HFF-Myc (cell line): ENCODE measurements at regions not wholly inside any gene's neighbourhood (a gene's known extent, or its start where the extent isn't known, plus 50 kb on each side); places are given as distances from the start of the nearest gene placed in this dataset.

Experiments used
- DNase-seq: peaks from one replicate; pipeline ENCODE4 v3.0.0-alpha.2; 2011; ENCODE audit warnings: low read depth; ENCODE audit errors: extremely low read depth
- H3K4me3 ChIP-seq: replicated peaks from 2 replicates; pipeline ENCODE4 v1.5.1; 2011; ENCODE audit warnings: low read depth, mild to moderate bottlenecking, control low read depth, low read length
- TF ChIP-seq, protein P1 (sequence below): IDR thresholded peaks from 2 replicates; pipeline ENCODE4 v1.5.1; 2012; ENCODE audit warnings: mild to moderate bottlenecking, low read depth, low read length, control low read depth; ENCODE audit errors: missing control alignments

DNA sequence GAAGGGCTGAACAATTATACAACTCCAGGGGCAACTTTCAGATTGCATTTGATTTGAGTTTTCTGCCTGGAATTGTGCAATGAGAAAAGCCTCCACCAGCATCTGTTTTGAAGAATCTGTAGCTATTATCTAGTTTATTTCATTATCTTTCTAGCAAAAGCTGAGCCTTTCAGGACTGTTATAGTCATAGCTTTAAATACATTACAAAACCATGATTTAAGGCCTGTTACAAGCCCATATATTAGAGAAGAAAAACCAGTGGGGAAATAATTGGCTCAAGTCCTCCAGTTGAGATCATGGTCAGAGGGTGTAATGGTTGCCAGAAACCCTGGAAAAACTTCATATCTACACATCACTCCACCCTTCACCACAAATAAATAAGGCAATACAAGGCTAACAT lies 676.2 kb downstream of the HDGFL1 start:
- no peak overlapping the region for H3K4me3 ChIP-seq
- TF ChIP-seq, protein P1, sequence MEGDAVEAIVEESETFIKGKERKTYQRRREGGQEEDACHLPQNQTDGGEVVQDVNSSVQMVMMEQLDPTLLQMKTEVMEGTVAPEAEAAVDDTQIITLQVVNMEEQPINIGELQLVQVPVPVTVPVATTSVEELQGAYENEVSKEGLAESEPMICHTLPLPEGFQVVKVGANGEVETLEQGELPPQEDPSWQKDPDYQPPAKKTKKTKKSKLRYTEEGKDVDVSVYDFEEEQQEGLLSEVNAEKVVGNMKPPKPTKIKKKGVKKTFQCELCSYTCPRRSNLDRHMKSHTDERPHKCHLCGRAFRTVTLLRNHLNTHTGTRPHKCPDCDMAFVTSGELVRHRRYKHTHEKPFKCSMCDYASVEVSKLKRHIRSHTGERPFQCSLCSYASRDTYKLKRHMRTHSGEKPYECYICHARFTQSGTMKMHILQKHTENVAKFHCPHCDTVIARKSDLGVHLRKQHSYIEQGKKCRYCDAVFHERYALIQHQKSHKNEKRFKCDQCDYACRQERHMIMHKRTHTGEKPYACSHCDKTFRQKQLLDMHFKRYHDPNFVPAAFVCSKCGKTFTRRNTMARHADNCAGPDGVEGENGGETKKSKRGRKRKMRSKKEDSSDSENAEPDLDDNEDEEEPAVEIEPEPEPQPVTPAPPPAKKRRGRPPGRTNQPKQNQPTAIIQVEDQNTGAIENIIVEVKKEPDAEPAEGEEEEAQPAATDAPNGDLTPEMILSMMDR, result no peak
- no peak for DNase-seq

DNA sequence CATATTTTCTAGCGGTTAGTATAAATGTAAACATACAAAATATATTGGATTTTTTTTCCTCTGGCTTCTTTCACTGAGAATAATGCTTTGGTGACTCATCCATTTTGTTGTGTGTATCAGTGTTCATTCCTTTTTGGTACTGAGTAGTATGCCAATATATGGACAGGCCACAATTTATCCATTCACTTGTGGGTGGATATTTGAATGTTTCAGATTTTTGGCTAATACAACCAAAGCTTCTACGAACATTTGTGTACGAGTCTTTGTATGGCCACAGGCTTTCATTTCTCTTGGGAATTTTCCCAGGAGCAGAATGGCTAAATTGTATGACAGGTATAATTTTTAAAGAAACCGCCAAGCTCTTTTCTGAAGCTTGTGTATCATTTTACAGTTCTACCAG lies 677.5 kb downstream of the HDGFL1 start:
- DNase-seq, result no peak
- TF ChIP-seq, protein P1, result no peak
- no peak overlapping the region for H3K4me3 ChIP-seq

DNA sequence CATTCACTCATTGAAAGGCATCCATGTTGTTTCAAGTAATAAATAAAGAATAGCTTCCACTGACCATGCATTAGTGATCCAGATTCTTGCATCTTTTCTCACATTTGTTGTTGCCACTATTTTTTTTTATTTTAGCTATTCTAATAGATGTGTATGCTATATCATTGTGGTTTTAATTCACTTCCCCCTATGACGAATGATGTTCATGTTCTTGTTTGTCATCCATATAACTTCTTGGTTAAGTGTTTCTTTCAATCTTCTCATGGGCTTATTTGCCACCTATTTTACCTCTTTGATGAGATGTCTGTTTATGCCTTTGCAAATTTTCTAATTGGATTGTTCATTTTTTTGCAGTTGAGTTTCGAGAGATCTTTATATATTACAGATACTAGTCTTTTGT lies 681.2 kb downstream of the HDGFL1 start:
- TF ChIP-seq, protein P1, result no peak
- no peak for DNase-seq
- no peak overlapping the region for H3K4me3 ChIP-seq

DNA sequence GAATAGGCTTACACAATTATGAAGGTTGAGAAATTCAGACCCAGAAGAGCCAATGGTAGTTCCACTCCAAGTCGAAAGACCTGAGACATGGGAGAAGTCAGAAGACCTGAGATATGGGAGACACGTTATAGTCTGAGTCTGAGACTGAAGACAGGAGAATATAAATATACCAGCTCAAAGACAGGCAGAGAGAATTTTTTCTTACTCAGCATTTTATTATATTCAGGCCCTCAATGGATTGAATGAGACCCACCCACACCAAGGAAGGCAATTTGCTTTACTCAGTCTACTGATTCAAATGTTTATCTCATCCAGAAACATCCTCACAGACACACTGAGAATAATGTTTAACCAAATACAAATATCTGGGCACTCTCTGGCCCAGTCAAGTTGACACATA lies 693.5 kb downstream of the HDGFL1 start:
- DNase-seq, result no peak
- TF ChIP-seq, protein P1, result no peak
- H3K4me3 ChIP-seq, result no peak overlapping the region

- no peak for DNase-seq
- TF ChIP-seq, protein P1, result no peak
Measured at GRCh38 chr6:23265270-23265669, 695.9 kb downstream of the HDGFL1 start.

GRCh38 chr6:23266536-23266935 lies 697.2 kb downstream of the HDGFL1 start:
- TF ChIP-seq, protein P1, result no peak
- DNase-seq, result no peak
- H3K4me3 ChIP-seq, result no peak overlapping the region

More at GRCh38 chr6:23265270-23265669, 695.9 kb downstream of the HDGFL1 start:
- H3K4me3 ChIP-seq, result no peak overlapping the region

DNA sequence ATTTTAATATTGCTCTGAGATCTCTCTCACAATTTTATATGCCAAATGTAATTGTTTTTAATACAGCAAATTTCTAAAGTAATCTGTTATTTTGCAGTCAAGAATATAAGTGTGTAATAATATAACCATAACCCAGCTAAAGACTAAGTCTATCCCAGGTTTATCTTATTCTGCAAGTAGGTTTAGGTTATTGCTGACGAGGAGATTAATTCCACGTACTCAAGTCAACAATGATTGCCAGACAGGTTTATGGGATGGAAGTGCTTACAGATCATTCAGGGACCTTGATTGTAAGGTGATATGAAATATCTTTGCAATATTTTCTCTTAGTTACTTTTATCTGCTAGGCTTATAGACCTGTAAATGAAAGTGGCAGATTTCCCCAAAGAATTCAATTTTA lies 698.3 kb downstream of the HDGFL1 start:
- TF ChIP-seq, protein P1, result no peak
- DNase-seq, result no peak
- H3K4me3 ChIP-seq, result no peak overlapping the region
